GM23248 (cell line): ENCODE measurements at regions not wholly inside any gene's neighbourhood (a gene's known extent, or its start where the extent isn't known, plus 50 kb on each side); places are given as distances from the start of the nearest gene placed in this dataset.

Source experiments
- EZH2 ChIP-seq: fragments of 200-600 bp; sonication (generic); IDR thresholded peaks from 2 replicates; pipeline ENCODE4 v1.6.1; 2018; ENCODE audit warnings: antibody characterized with exemption, mild to moderate bottlenecking; ENCODE audit not compliant: insufficient read depth, poor library complexity, severe bottlenecking
- EZH2phosphoT487 ChIP-seq: fragments of 200-600 bp; sonication (generic); IDR thresholded peaks from 2 replicates; pipeline ENCODE4 v1.6.1; 2018; ENCODE audit warnings: antibody characterized with exemption, moderate library complexity, mild to moderate bottlenecking, low read depth; ENCODE audit not compliant: insufficient read depth

DNA sequence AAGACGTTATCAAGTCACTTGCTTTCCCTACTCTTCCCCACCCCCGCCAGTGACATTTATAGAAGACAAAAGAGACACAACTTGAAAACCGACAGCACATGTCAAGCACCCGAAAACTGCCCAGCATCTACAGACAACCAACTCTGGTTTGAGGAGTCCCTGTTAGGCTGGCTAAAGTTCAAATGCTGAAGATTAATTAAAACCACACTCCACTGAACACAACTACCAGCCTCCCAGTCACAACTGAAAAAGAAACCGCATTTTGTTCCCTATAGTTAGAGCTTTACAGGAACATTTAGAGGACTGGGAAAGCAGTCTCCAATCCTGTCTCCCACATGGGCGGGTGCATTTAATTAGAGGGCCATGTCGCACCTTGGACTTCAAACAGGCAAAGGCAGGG, 73.0 kb upstream of the COX10 start:
- TF ChIP-seq EZH2 (no peak), EZH2phosphoT487 (no peak)
